Loucy (cell line): ENCODE measurements at regions not wholly inside any gene's neighbourhood (a gene's known extent, or its start where the extent isn't known, plus 50 kb on each side); places are given as distances from the start of the nearest gene placed in this dataset.

Experiments used
- H2AFZ ChIP-seq: fragments of 200-600 bp; sonication (generic); 2 replicates; pipeline ENCODE4 v1.6.0; 2016; ENCODE audit warnings: antibody characterized with exemption, mild to moderate bottlenecking, low read length, moderate library complexity
- H3F3A ChIP-seq: fragments of 200-600 bp; 2 replicates; pipeline ENCODE4 v1.6.0; 2016; ENCODE audit warnings: antibody characterized with exemption, low read depth, mild to moderate bottlenecking
- H3K27me3 ChIP-seq: fragments of 200-600 bp; sonication (generic); 2 replicates; pipeline ENCODE4 v1.6.1; 2014; ENCODE audit warnings: low read length, mild to moderate bottlenecking; ENCODE audit not compliant: insufficient read depth, poor library complexity, severe bottlenecking
- H3K36me3 ChIP-seq: fragments of 200-600 bp; sonication (generic); 2 replicates; pipeline ENCODE4 v1.6.1; 2016; ENCODE audit warnings: low read length; ENCODE audit not compliant: insufficient read depth
- H3K4me1 ChIP-seq: fragments of 200-600 bp; sonication (generic); 2 replicates; pipeline ENCODE4 v1.5.1; 2014; ENCODE audit warnings: low read length, mild to moderate bottlenecking; ENCODE audit not compliant: insufficient read depth, poor library complexity, severe bottlenecking
- H3K4me2 ChIP-seq: fragments of 200-600 bp; sonication (generic); 2 replicates; pipeline ENCODE4 v1.6.0; 2014; ENCODE audit warnings: antibody characterized with exemption, low read length, low read depth, mild to moderate bottlenecking; ENCODE audit not compliant: poor library complexity, severe bottlenecking
- H3K4me3 ChIP-seq: fragments of 200-600 bp; sonication (generic); 2 replicates; pipeline ENCODE4 v1.5.1; 2014; ENCODE audit warnings: low read length, mild to moderate bottlenecking, mixed read lengths; ENCODE audit not compliant: poor library complexity, severe bottlenecking
- H3K79me2 ChIP-seq: fragments of 200-600 bp; sonication (generic); 2 replicates; pipeline ENCODE4 v1.6.1; 2014; ENCODE audit warnings: low read length; ENCODE audit not compliant: insufficient read depth
- H3K9ac ChIP-seq: fragments of 200-600 bp; sonication (generic); 2 replicates; pipeline ENCODE4 v1.6.0; 2014; ENCODE audit warnings: mild to moderate bottlenecking, low read depth, low read length, moderate library complexity; ENCODE audit not compliant: poor library complexity, severe bottlenecking
- H3K9me2 ChIP-seq: fragments of 200-600 bp; sonication (generic); replicated peaks from 2 replicates; pipeline ENCODE4 v1.6.1; 2016; ENCODE audit warnings: low read depth, low read length, mixed read lengths
- H3K9me3 ChIP-seq: fragments of 200-600 bp; sonication (generic); 2 replicates; pipeline ENCODE4 v1.6.1; 2014; ENCODE audit warnings: mild to moderate bottlenecking, antibody characterized with exemption, low read length, low read depth; ENCODE audit not compliant: insufficient read depth
- H4K20me1 ChIP-seq: fragments of 200-600 bp; sonication (generic); 2 replicates; pipeline ENCODE4 v1.6.0; 2014; ENCODE audit warnings: antibody characterized with exemption, low read length, mild to moderate bottlenecking; ENCODE audit not compliant: insufficient read depth, poor library complexity, severe bottlenecking
- CTCF ChIP-seq: fragments of 200-600 bp; sonication (generic); conservative IDR thresholded peaks from 2 replicates; pipeline ENCODE4 v1.5.1; 2014; ENCODE audit warnings: mild to moderate bottlenecking, antibody characterized with exemption, low read length
- EZH2phosphoT487 ChIP-seq: fragments of 200-600 bp; IDR thresholded peaks from 2 replicates; pipeline ENCODE4 v1.6.1; 2018; ENCODE audit warnings: antibody characterized with exemption, mild to moderate bottlenecking, moderate library complexity, borderline replicate concordance

- no peaks in the 10 kb centered on the region for H3K36me3 ChIP-seq
- no peak overlapping the region for H2AFZ ChIP-seq
- no peak overlapping the region for H3K4me2 ChIP-seq
- H4K20me1 ChIP-seq = no peaks in the 10 kb centered on the region
- H3K9me2 ChIP-seq = no peaks in the 10 kb centered on the region
- H3K27me3 ChIP-seq = no peaks in the 10 kb centered on the region
- no peaks in the 10 kb centered on the region for H3K9me3 ChIP-seq
- H3K79me2 ChIP-seq = no peaks in the 10 kb centered on the region
- no peak overlapping the region for H3K9ac ChIP-seq
- TF ChIP-seq CTCF (no peak), EZH2phosphoT487 (no peak)
- H3K4me3 ChIP-seq = no peak overlapping the region
- H3K4me1 ChIP-seq = no peaks in the 10 kb centered on the region
- H3F3A ChIP-seq = no peaks in the 10 kb centered on the region
These were observed 430.6 kb downstream of the BCOR start for GRCh38 chrX:39667191-39667590.

GRCh38 chrX:39667736-39668482 is 429.8 kb downstream of the BCOR start:
- Histone ChIP-seq H3K9me3 (no peaks in the 10 kb centered on the region), H3K4me1 (no peaks in the 10 kb centered on the region), H3K4me3 (no peak overlapping the region), H2AFZ (no peak overlapping the region), H3K9me2 (no peaks in the 10 kb centered on the region), H3K4me2 (no peak overlapping the region), H3F3A (no peaks in the 10 kb centered on the region), H3K9ac (no peak overlapping the region), H4K20me1 (no peaks in the 10 kb centered on the region), H3K27me3 (no peaks in the 10 kb centered on the region), H3K36me3 (no peaks in the 10 kb centered on the region), H3K79me2 (no peaks in the 10 kb centered on the region)
- TF ChIP-seq EZH2phosphoT487 (no peak), CTCF (no peak)

- Histone ChIP-seq H3K4me3 (no peak overlapping the region), H3K4me1 (no peaks in the 10 kb centered on the region), H3K27me3 (no peaks in the 10 kb centered on the region), H3K79me2 (no peaks in the 10 kb centered on the region), H3K9me2 (no peaks in the 10 kb centered on the region), H3F3A (no peaks in the 10 kb centered on the region), H4K20me1 (no peaks in the 10 kb centered on the region), H3K9ac (no peak overlapping the region), H3K4me2 (no peak overlapping the region), H3K9me3 (no peaks in the 10 kb centered on the region), H2AFZ (no peak overlapping the region), H3K36me3 (no peaks in the 10 kb centered on the region)
- TF ChIP-seq CTCF (no peak), EZH2phosphoT487 (no peak)
These were observed 428.1 kb downstream of the BCOR start for GRCh38 chrX:39669668-39670067.
